ENCODE measurements at regions not wholly inside any gene's neighbourhood (a gene's known extent, or its start where the extent isn't known, plus 50 kb on each side); places are given as distances from the start of the nearest gene placed in this dataset.

GRCh38 chr12:42992826-42993225 lies 403.3 kb upstream of the PRICKLE1 start:
- TF ChIP-seq POLR2A (IDR thresholded peaks at IDR 0.05) (no peak), CTCF (IDR thresholded peaks at IDR 0.05) (no peak)

All from Peyer's patch (tissue), 4 donors.